ENCODE measurements at regions not wholly inside any gene's neighbourhood (a gene's known extent, or its start where the extent isn't known, plus 50 kb on each side); places are given as distances from the start of the nearest gene placed in this dataset.
"Not testable (repeated sequence)": the region's sequence is repeated elsewhere in the genome, so short reads cannot be mapped to it uniquely, and the experiment has no call there.

- H3K27ac ChIP-seq; H3K27me3 ChIP-seq; H3K4me3 ChIP-seq; DNase-seq (ENCODE audit: low read depth in 1 of 2, low spot score in 1 of 2); H3K9me3 ChIP-seq (ENCODE audit: low read depth); H3K4me1 ChIP-seq (ENCODE audit: low read depth); H3K36me3 ChIP-seq: not testable (repeated sequence)
- TF ChIP-seq CTCF (IDR thresholded peaks at IDR 0.05; ENCODE audit: low read depth, low read length): peak; percentile 22
Observed at GRCh38 chr4:77366876-77367275, 209.9 kb downstream of the CCNG2 start.

DNA sequence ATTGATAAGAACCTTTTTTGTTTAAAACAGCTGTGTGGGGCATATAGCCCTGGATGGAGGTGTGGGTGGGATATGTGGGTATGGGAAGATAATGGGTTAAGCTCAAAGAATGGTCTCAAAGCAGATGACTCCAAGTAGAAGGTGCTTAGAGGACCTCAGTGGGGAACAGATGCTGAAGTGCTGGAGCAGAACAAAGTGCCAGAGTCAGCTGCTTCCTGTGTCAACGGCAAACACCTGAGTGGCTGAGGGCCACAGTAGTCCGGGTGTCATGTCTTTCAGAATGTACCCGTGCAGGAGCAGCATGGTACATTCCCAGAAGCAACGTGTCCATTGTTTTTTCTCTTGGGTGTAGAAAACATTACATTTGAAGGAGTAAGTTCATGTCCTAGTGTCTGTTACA is 210.6 kb downstream of the CCNG2 start:
- Histone ChIP-seq H3K4me1 (ENCODE audit: low read depth) (no peaks in the 10 kb centered on the region), H3K9me3 (ENCODE audit: low read depth) (no peaks in the 10 kb centered on the region), H3K27me3 (no peaks in the 10 kb centered on the region), H3K27ac (no peak overlapping the region), H3K4me3 (no peak overlapping the region), H3K36me3 (no peaks in the 10 kb centered on the region)
- TF ChIP-seq CTCF (IDR thresholded peaks at IDR 0.05; ENCODE audit: low read depth, low read length): no peak
- no peak for DNase-seq (ENCODE audit: low read depth in 1 of 2, low spot score in 1 of 2)

- Histone ChIP-seq H3K27me3 (peaks cover 5% of the 10 kb centered on the region), H3K4me1 (ENCODE audit: low read depth) (no peaks in the 10 kb centered on the region), H3K4me3 (no peak overlapping the region), H3K36me3 (no peaks in the 10 kb centered on the region), H3K9me3 (ENCODE audit: low read depth) (no peaks in the 10 kb centered on the region), H3K27ac (no peak overlapping the region)
- DNase-seq (ENCODE audit: low read depth in 1 of 2, low spot score in 1 of 2): no peak
- TF ChIP-seq CTCF (IDR thresholded peaks at IDR 0.05; ENCODE audit: low read depth, low read length): no peak
Observed at GRCh38 chr4:77372375-77372774, 215.4 kb downstream of the CCNG2 start.

DNA sequence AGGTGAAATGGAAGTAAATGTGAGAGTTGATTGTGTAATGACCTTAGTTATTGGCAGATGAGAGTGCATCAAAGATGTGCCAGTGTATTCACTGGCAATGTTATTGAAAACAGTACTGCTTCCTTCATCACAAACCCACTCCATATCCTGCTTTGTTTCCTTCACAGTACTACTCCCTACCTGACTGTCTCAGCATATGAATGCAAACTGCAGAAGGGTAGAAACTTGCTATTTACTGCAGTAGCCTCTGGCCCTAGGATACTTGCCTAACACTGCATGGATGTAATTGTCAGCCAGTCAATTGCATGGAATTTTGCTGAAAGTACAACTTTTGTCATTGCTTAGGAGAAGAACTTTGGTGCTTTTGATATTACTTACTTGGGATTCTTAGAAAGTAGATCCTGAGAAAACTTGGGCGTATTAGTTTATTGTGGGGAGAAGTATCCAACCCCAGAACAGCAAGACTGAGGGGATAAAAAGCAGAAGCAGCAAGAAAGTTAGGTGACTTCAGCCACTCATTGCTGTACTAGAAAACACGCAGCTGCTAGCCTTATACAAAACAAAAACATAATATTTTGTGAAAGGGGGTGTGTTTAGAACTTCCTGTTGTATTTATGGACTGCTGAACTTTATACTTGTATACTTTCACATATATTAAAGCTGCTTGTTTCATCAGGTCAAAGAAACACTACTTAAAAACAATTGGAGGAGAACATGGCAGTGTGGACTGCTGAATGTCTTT is 219.0 kb downstream of the CCNG2 start:
- no peak for TF ChIP-seq CTCF (IDR thresholded peaks at IDR 0.05; ENCODE audit: low read depth, low read length)

GRCh38 chr4:77376788-77377460 is 219.9 kb downstream of the CCNG2 start:
- no peak for DNase-seq (ENCODE audit: low read depth in 1 of 2, low spot score in 1 of 2)
- Histone ChIP-seq H3K4me1 (ENCODE audit: low read depth) (no peaks in the 10 kb centered on the region), H3K36me3 (no peaks in the 10 kb centered on the region), H3K27ac (no peak overlapping the region), H3K4me3 (no peak overlapping the region), H3K9me3 (ENCODE audit: low read depth) (no peaks in the 10 kb centered on the region), H3K27me3 (peaks cover 5% of the 10 kb centered on the region)
- no peak for TF ChIP-seq CTCF (IDR thresholded peaks at IDR 0.05; ENCODE audit: low read depth, low read length)

More for the DNA sequence above, 219.0 kb downstream of the CCNG2 start:
- peaks cover 5% of the 10 kb centered on the region for H3K27me3 ChIP-seq
- no peak overlapping the region for H3K4me3 ChIP-seq
- H3K27ac ChIP-seq: no peak overlapping the region
- no peaks in the 10 kb centered on the region for H3K4me1 ChIP-seq (ENCODE audit: low read depth)
- H3K9me3 ChIP-seq (ENCODE audit: low read depth): no peaks in the 10 kb centered on the region
- H3K36me3 ChIP-seq: no peaks in the 10 kb centered on the region
- no peak for DNase-seq (ENCODE audit: low read depth in 1 of 2, low spot score in 1 of 2)
